Mesendoderm (in vitro differentiated cells): ENCODE measurements at regions not wholly inside any gene's neighbourhood (a gene's known extent, or its start where the extent isn't known, plus 50 kb on each side); places are given as distances from the start of the nearest gene placed in this dataset.

ENCODE experiments used
- DNase-seq: peaks from one replicate; pipeline ENCODE4 v3.0.0; 2013
- H2AK5ac ChIP-seq: 2 replicates; pipeline ENCODE4 v1.6.1; 2013; ENCODE audit warnings: low read length, inconsistent platforms
- H2BK120ac ChIP-seq: 2 replicates; pipeline ENCODE4 v1.6.1; 2013; ENCODE audit warnings: low read depth, mild to moderate bottlenecking, low read length, moderate library complexity, mixed read lengths
- H2BK15ac ChIP-seq: replicated peaks from 2 replicates; pipeline ENCODE4 v1.6.1; 2013; ENCODE audit warnings: low read depth, mild to moderate bottlenecking, moderate library complexity
- H2BK5ac ChIP-seq: 2 replicates; pipeline ENCODE4 v1.6.1; 2013; ENCODE audit warnings: low read length, inconsistent platforms
- H3K18ac ChIP-seq: 2 replicates; pipeline ENCODE4 v1.6.1; 2013; ENCODE audit warnings: mild to moderate bottlenecking, low read length, mixed read lengths
- H3K23ac ChIP-seq: one replicate; pipeline ENCODE4 v1.6.1; 2013; ENCODE audit warnings: low read length
- H3K27ac ChIP-seq: 2 replicates; pipeline ENCODE4 v1.5.1; 2013; ENCODE audit warnings: low read depth, mild to moderate bottlenecking, inconsistent platforms, low read length, moderate library complexity
- H3K27me3 ChIP-seq: 2 replicates; pipeline ENCODE4 v1.6.1; 2013; ENCODE audit warnings: low read length, control low read depth, mild to moderate bottlenecking, inconsistent platforms; ENCODE audit not compliant: insufficient read depth, poor library complexity
- H3K36me3 ChIP-seq: 2 replicates; pipeline ENCODE4 v1.6.1; 2013; ENCODE audit warnings: low read length, inconsistent platforms; ENCODE audit not compliant: control insufficient read depth, insufficient read depth
- H3K4ac ChIP-seq: one replicate; pipeline ENCODE4 v1.6.1; 2013; ENCODE audit warnings: low read depth, mild to moderate bottlenecking, low read length, moderate library complexity
- H3K4me1 ChIP-seq: 2 replicates; pipeline ENCODE4 v1.6.1; 2013; ENCODE audit warnings: low read depth, low read length, inconsistent platforms; ENCODE audit not compliant: control insufficient read depth
- H3K4me2 ChIP-seq: 2 replicates; pipeline ENCODE4 v1.6.1; 2013; ENCODE audit warnings: low read length
- H3K4me3 ChIP-seq: 2 replicates; pipeline ENCODE4 v1.5.1; 2013; ENCODE audit warnings: mild to moderate bottlenecking, low read length
- H3K56ac ChIP-seq: one replicate; pipeline ENCODE4 v1.6.1; 2013; ENCODE audit warnings: low read length
- H3K79me1 ChIP-seq: 2 replicates; pipeline ENCODE4 v1.6.1; 2013; ENCODE audit warnings: low read length, inconsistent platforms
- H3K79me2 ChIP-seq: 2 replicates; pipeline ENCODE4 v1.6.1; 2013; ENCODE audit warnings: mild to moderate bottlenecking, low read length; ENCODE audit not compliant: control insufficient read depth, insufficient read depth
- H3K9ac ChIP-seq: 2 replicates; pipeline ENCODE4 v1.6.1; 2013; ENCODE audit warnings: low read length, inconsistent platforms
- H4K5ac ChIP-seq: one replicate; pipeline ENCODE4 v1.6.1; 2013; ENCODE audit warnings: low read length
- H4K8ac ChIP-seq: one replicate; pipeline ENCODE4 v1.6.1; 2013; ENCODE audit warnings: low read depth, mild to moderate bottlenecking, control low read depth, low read length, moderate library complexity
- WGBS: extraction: QIAGEN DNeasy Blood & Tissue Kit; methylation state at CpG from one replicate; pipeline ENCODE4 v1.1.7; 2013; ENCODE audit warnings: low lambda C conversion rate, missing lambda C conversion rate; ENCODE audit not compliant: insufficient coverage; ENCODE audit errors: extremely low coverage; 5-methylcytosine and 5-hydroxymethylcytosine counted together

GRCh38 chr10:52939894-52940293, 167.3 kb upstream of the MBL2 start:
- no peak overlapping the region for H3K56ac ChIP-seq
- H3K4me1 ChIP-seq: no peaks in the 10 kb centered on the region
- DNase-seq: no peak
- no peak overlapping the region for H3K4me3 ChIP-seq
- no CpG with 5 or more reads among the region's 12 CpGs for WGBS
- no peak overlapping the region for H2BK5ac ChIP-seq
- no peak overlapping the region for H4K8ac ChIP-seq
- H3K27ac ChIP-seq: no peak overlapping the region
- H2AK5ac ChIP-seq: no peak overlapping the region
- no peaks in the 10 kb centered on the region for H3K27me3 ChIP-seq
- H3K79me1 ChIP-seq: no peaks in the 10 kb centered on the region
- H3K23ac ChIP-seq: no peak overlapping the region
- no peak overlapping the region for H3K4me2 ChIP-seq
- H3K79me2 ChIP-seq: no peaks in the 10 kb centered on the region
- H3K18ac ChIP-seq: no peak overlapping the region
- no peak overlapping the region for H2BK15ac ChIP-seq
- no peaks in the 10 kb centered on the region for H3K36me3 ChIP-seq
- no peak overlapping the region for H3K4ac ChIP-seq
- no peak overlapping the region for H3K9ac ChIP-seq
- H4K5ac ChIP-seq: no peak overlapping the region
- no peak overlapping the region for H2BK120ac ChIP-seq

- H4K5ac ChIP-seq: no peak overlapping the region
- no peak overlapping the region for H3K4me2 ChIP-seq
- H3K56ac ChIP-seq: no peak overlapping the region
- no peaks in the 10 kb centered on the region for H3K36me3 ChIP-seq
- H3K79me2 ChIP-seq: no peaks in the 10 kb centered on the region
- H2AK5ac ChIP-seq: no peak overlapping the region
- WGBS: no CpG with 5 or more reads among the region's 1 CpG
- no peak overlapping the region for H3K18ac ChIP-seq
- no peaks in the 10 kb centered on the region for H3K27me3 ChIP-seq
- DNase-seq: no peak
- H2BK5ac ChIP-seq: no peak overlapping the region
- H3K23ac ChIP-seq: no peak overlapping the region
- no peaks in the 10 kb centered on the region for H3K4me1 ChIP-seq
- no peak overlapping the region for H3K9ac ChIP-seq
- H4K8ac ChIP-seq: no peak overlapping the region
- H3K27ac ChIP-seq: no peak overlapping the region
- H3K4ac ChIP-seq: no peak overlapping the region
- no peak overlapping the region for H3K4me3 ChIP-seq
- no peak overlapping the region for H2BK120ac ChIP-seq
- no peak overlapping the region for H2BK15ac ChIP-seq
- no peaks in the 10 kb centered on the region for H3K79me1 ChIP-seq
These were observed 161.2 kb upstream of the MBL2 start for GRCh38 chr10:52933748-52934147.

GRCh38 chr10:52927678-52928077, 155.1 kb upstream of the MBL2 start:
- Histone ChIP-seq H3K4me2 (no peak overlapping the region), H3K27me3 (no peaks in the 10 kb centered on the region), H2BK15ac (no peak overlapping the region), H3K4me3 (no peak overlapping the region), H3K23ac (no peak overlapping the region), H3K4ac (no peak overlapping the region), H2AK5ac (no peak overlapping the region), H3K4me1 (no peaks in the 10 kb centered on the region), H4K5ac (no peak overlapping the region), H3K79me1 (no peaks in the 10 kb centered on the region), H3K18ac (no peak overlapping the region), H3K56ac (no peak overlapping the region), H3K36me3 (no peaks in the 10 kb centered on the region), H2BK5ac (no peak overlapping the region), H4K8ac (no peak overlapping the region), H3K9ac (no peak overlapping the region), H3K27ac (no peak overlapping the region), H2BK120ac (no peak overlapping the region), H3K79me2 (no peaks in the 10 kb centered on the region)
- WGBS: no CpG with 5 or more reads among the region's 6 CpGs
- DNase-seq: no peak

GRCh38 chr10:52923520-52923919, 150.9 kb upstream of the MBL2 start:
- Histone ChIP-seq H3K4me3 (no peak overlapping the region), H3K4me2 (no peak overlapping the region), H3K4ac (no peak overlapping the region), H3K27ac (no peak overlapping the region), H3K4me1 (no peaks in the 10 kb centered on the region), H3K36me3 (no peaks in the 10 kb centered on the region), H4K8ac (no peak overlapping the region), H3K79me1 (no peaks in the 10 kb centered on the region), H3K23ac (no peak overlapping the region), H3K56ac (no peak overlapping the region), H2BK15ac (no peak overlapping the region), H4K5ac (no peak overlapping the region), H3K27me3 (no peaks in the 10 kb centered on the region), H2BK120ac (no peak overlapping the region), H3K9ac (no peak overlapping the region), H3K18ac (no peak overlapping the region), H3K79me2 (no peaks in the 10 kb centered on the region), H2BK5ac (no peak overlapping the region), H2AK5ac (no peak overlapping the region)
- peak; percentile 65 for DNase-seq
- no CpG with 5 or more reads among the region's 5 CpGs for WGBS

GRCh38 chr10:52918714-52919305, 146.2 kb upstream of the MBL2 start:
- peak; percentile 26 for DNase-seq
- Histone ChIP-seq H3K4ac (no peak overlapping the region), H4K8ac (no peak overlapping the region), H2BK5ac (no peak overlapping the region), H3K79me2 (no peaks in the 10 kb centered on the region), H3K4me2 (no peak overlapping the region), H3K79me1 (no peaks in the 10 kb centered on the region), H3K36me3 (no peaks in the 10 kb centered on the region), H2BK15ac (no peak overlapping the region), H3K56ac (no peak overlapping the region), H3K23ac (no peak overlapping the region), H2AK5ac (no peak overlapping the region), H3K9ac (no peak overlapping the region), H2BK120ac (no peak overlapping the region), H3K27ac (no peak overlapping the region), H3K4me3 (no peak overlapping the region), H3K27me3 (no peaks in the 10 kb centered on the region), H3K18ac (no peak overlapping the region), H4K5ac (no peak overlapping the region), H3K4me1 (no peaks in the 10 kb centered on the region)

- no peak overlapping the region for H3K9ac ChIP-seq
- H3K79me1 ChIP-seq: no peaks in the 10 kb centered on the region
- H3K36me3 ChIP-seq: no peaks in the 10 kb centered on the region
- H2AK5ac ChIP-seq: no peak overlapping the region
- H3K18ac ChIP-seq: no peak overlapping the region
- no peak overlapping the region for H3K27ac ChIP-seq
- H4K5ac ChIP-seq: no peak overlapping the region
- DNase-seq: no peak
- no peaks in the 10 kb centered on the region for H3K27me3 ChIP-seq
- H3K4me1 ChIP-seq: no peaks in the 10 kb centered on the region
- H3K23ac ChIP-seq: no peak overlapping the region
- no peak overlapping the region for H3K4me2 ChIP-seq
- no peak overlapping the region for H2BK15ac ChIP-seq
- H3K4me3 ChIP-seq: no peak overlapping the region
- no peak overlapping the region for H2BK5ac ChIP-seq
- no peak overlapping the region for H3K4ac ChIP-seq
- no peak overlapping the region for H3K56ac ChIP-seq
- H4K8ac ChIP-seq: no peak overlapping the region
- H3K79me2 ChIP-seq: no peaks in the 10 kb centered on the region
- no CpG with 5 or more reads among the region's 1 CpG for WGBS
- no peak overlapping the region for H2BK120ac ChIP-seq
These were observed 142.8 kb upstream of the MBL2 start for GRCh38 chr10:52915391-52915790.
